PC-3 (cell line): ENCODE measurements at regions not wholly inside any gene's neighbourhood (a gene's known extent, or its start where the extent isn't known, plus 50 kb on each side); places are given as distances from the start of the nearest gene placed in this dataset.

Source experiments
- ATAC-seq: fragments of 200-7000 bp; cut with Tn5 transposase; 2 replicates; pipeline ENCODE4 v1.9.1; 2020; ENCODE audit warnings: mild to moderate bottlenecking, moderate library complexity
- BruUV-seq: library from RNA; stranded (reverse); fragments of 400-500 nt; replicated peaks from 2 replicates; lab custom pipeline; 2021; lab: Mats Ljungman, UMichigan
- CTCF ChIA-PET: fragments of 300-600 bp; sonication (Branson Sonifier 250); formaldehyde crosslinking; loops from one replicate; lab custom pipeline; 2022; ENCODE audit warnings: antibody characterized with exemption; lab: Charles Lee
- POLR2A ChIA-PET: fragments of 300-600 bp; sonication (Branson Sonifier 250); formaldehyde crosslinking; loops from one replicate; lab custom pipeline; 2022; ENCODE audit warnings: antibody characterized with exemption; ENCODE audit not compliant: unreplicated experiment; lab: Charles Lee
- DNase-seq: peaks from one replicate; pipeline ENCODE4 v3.0.0-alpha.2; 2015
- H2AFZ ChIP-seq: fragments of 300-600 bp; sonication (generic); 2 replicates; pipeline ENCODE4 v1.6.0; 2016; ENCODE audit warnings: antibody characterized with exemption, low read length
- H3F3A ChIP-seq: fragments of 300-600 bp; sonication (generic); one replicate; pipeline ENCODE4 v1.6.0; 2017; ENCODE audit warnings: antibody characterized with exemption, low read length, control low read depth, mild to moderate bottlenecking; ENCODE audit not compliant: unreplicated experiment
- H3K27ac ChIP-seq: fragments of 300-600 bp; sonication (generic); 2 replicates; pipeline ENCODE4 v1.5.1; 2016; ENCODE audit warnings: mild to moderate bottlenecking, low read length
- H3K27me3 ChIP-seq: fragments of 300-600 bp; sonication (generic); 2 replicates; pipeline ENCODE4 v1.6.1; 2016; ENCODE audit warnings: low read length, mixed read lengths
- H3K36me3 ChIP-seq: fragments of 300-600 bp; sonication (generic); 2 replicates; pipeline ENCODE4 v1.6.1; 2016; ENCODE audit warnings: low read depth, mixed run types, low read length, mixed read lengths
- H3K4me1 ChIP-seq: fragments of 300-600 bp; sonication (generic); 2 replicates; pipeline ENCODE4 v1.5.1; 2016; ENCODE audit warnings: low read length; ENCODE audit not compliant: insufficient read depth
- H3K4me2 ChIP-seq: fragments of 300-600 bp; sonication (generic); 2 replicates; pipeline ENCODE4 v1.6.0; 2016; ENCODE audit warnings: low read length
- H3K4me3 ChIP-seq: fragments of 300-600 bp; sonication (generic); 2 replicates; pipeline ENCODE4 v1.5.1; 2016; ENCODE audit warnings: mild to moderate bottlenecking, low read length, mixed read lengths
- H3K79me2 ChIP-seq: fragments of 300-600 bp; sonication (generic); 2 replicates; pipeline ENCODE4 v1.6.1; 2017; ENCODE audit warnings: low read length, mixed read lengths
- H3K9ac ChIP-seq: fragments of 300-600 bp; sonication (generic); 2 replicates; pipeline ENCODE4 v1.6.0; 2016; ENCODE audit warnings: mild to moderate bottlenecking, low read length
- H3K9me2 ChIP-seq: fragments of 300-600 bp; sonication (generic); replicated peaks from 2 replicates; pipeline ENCODE4 v1.6.1; 2016; ENCODE audit warnings: mixed run types, low read length, mixed read lengths
- H3K9me3 ChIP-seq: fragments of 300-600 bp; sonication (generic); 2 replicates; pipeline ENCODE4 v1.6.1; 2016; ENCODE audit warnings: low read length, mixed read lengths
- H4K20me1 ChIP-seq: fragments of 300-600 bp; sonication (generic); 2 replicates; pipeline ENCODE4 v1.6.1; 2016; ENCODE audit warnings: low read length, mixed read lengths
- CTCF ChIP-seq: fragments of 300-600 bp; sonication (generic); conservative IDR thresholded peaks from 2 replicates; pipeline ENCODE4 v1.5.1; 2017; ENCODE audit warnings: antibody characterized with exemption, low read depth, mild to moderate bottlenecking, low read length
- EZH2 ChIP-seq: fragments of 300-600 bp; sonication (generic); IDR thresholded peaks from one replicate; pipeline ENCODE4 v1.6.1; 2017; ENCODE audit warnings: antibody characterized with exemption, mild to moderate bottlenecking, low read length; ENCODE audit not compliant: unreplicated experiment
- EZH2phosphoT487 ChIP-seq: fragments of 300-600 bp; sonication (generic); IDR thresholded peaks from 2 replicates; pipeline ENCODE4 v1.6.1; 2018; ENCODE audit warnings: mild to moderate bottlenecking, antibody characterized with exemption, low read length, borderline replicate concordance
- intact Hi-C: fragments of 100-400 bp; cut with micrococcal nuclease; formaldehyde crosslinking; loops from 2 replicates; pipeline ENCODE4 v1.9.0; 2023

- intact Hi-C loops, result no loop called here
These were observed 1085.4 kb upstream of the NRXN1 start for GRCh38 chr2:52117299-52117698.

DNA sequence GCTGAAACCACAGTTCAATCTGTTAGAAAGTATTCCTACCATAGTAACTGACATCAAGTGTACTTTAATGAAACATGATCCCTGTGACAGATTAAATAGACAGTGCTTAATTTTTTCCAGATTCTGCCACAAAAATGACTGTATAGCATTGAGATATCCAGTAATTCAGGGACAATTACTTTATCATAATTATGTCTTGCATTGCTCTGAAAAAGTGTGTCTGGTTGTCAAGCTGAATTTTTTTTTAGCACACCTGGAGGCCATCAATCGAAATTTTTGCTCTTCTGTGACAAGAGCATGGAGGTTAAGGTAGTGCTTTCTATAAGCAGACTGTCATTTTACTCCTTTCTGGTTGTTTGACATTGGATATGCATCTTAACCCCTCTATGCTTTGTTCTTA lies 1083.8 kb upstream of the NRXN1 start:
- Histone ChIP-seq H2AFZ (no peak overlapping the region), H3K79me2 (no peaks in the 10 kb centered on the region), H3K4me1 (peaks cover 12% of the 10 kb centered on the region; the same call in 1 of the 2 replicates), H3K36me3 (no peaks in the 10 kb centered on the region), H3K4me3 (no peak overlapping the region), H3K9ac (no peak overlapping the region), H3K9me2 (no peaks in the 10 kb centered on the region), H3K9me3 (no peaks in the 10 kb centered on the region), H4K20me1 (no peaks in the 10 kb centered on the region), H3K27me3 (no peaks in the 10 kb centered on the region), H3K27ac (no peak overlapping the region), H3F3A (no peaks in the 10 kb centered on the region), H3K4me2 (no peak overlapping the region)
- no TSS peak for BruUV-seq
- DNase-seq (no peak), ATAC-seq (no peak)
- TF ChIP-seq EZH2 (no peak), CTCF (no peak), EZH2phosphoT487 (no peak)
- POLR2A ChIA-PET, result no interaction called here
- CTCF ChIA-PET, result no interaction called here
- intact Hi-C loops, result no loop called here

More at GRCh38 chr2:52117299-52117698, 1085.4 kb upstream of the NRXN1 start:
- Histone ChIP-seq H3K4me1 (peaks cover 12% of the 10 kb centered on the region; the same call in 1 of the 2 replicates), H4K20me1 (no peaks in the 10 kb centered on the region), H3K4me3 (no peak overlapping the region), H3K9ac (no peak overlapping the region), H3K9me2 (no peaks in the 10 kb centered on the region), H3K27ac (no peak overlapping the region), H3K79me2 (no peaks in the 10 kb centered on the region), H3K9me3 (no peaks in the 10 kb centered on the region), H3K4me2 (no peak overlapping the region), H3F3A (no peaks in the 10 kb centered on the region), H3K36me3 (no peaks in the 10 kb centered on the region), H3K27me3 (no peaks in the 10 kb centered on the region), H2AFZ (no peak overlapping the region)
- ChIA-PET CTCF (no interaction called here), POLR2A (no interaction called here)
- TF ChIP-seq CTCF, result no peak
- TF ChIP-seq EZH2phosphoT487, result no peak
- TF ChIP-seq EZH2, result no peak
- ATAC-seq (0 out of 2 replicates have a peak, but pooled peaks have one; percentile 30), DNase-seq (peak; percentile 51)
- BruUV-seq, result no TSS peak

- Histone ChIP-seq H4K20me1 (no peaks in the 10 kb centered on the region), H3K9me3 (no peaks in the 10 kb centered on the region), H3K4me1 (peaks cover 12% of the 10 kb centered on the region; the same call in 1 of the 2 replicates), H2AFZ (no peak overlapping the region), H3K4me3 (no peak overlapping the region), H3K36me3 (no peaks in the 10 kb centered on the region), H3K9me2 (no peaks in the 10 kb centered on the region), H3K27ac (no peak overlapping the region), H3K27me3 (no peaks in the 10 kb centered on the region), H3K79me2 (no peaks in the 10 kb centered on the region), H3F3A (no peaks in the 10 kb centered on the region), H3K9ac (no peak overlapping the region), H3K4me2 (no peak overlapping the region)
- ChIA-PET CTCF (interaction anchor here (0.6 kb wide), 1 partner anchor 79 kb away, joined by 5 read pairs; no protein-coding TSS in a partner anchor), POLR2A (no interaction called here)
- intact Hi-C loops, result loop anchor here (5.0 kb wide), 1 partner anchor 116 kb away; no protein-coding TSS in a partner anchor
- ATAC-seq, result peak; percentile 70
- no TSS peak for BruUV-seq
- peak; percentile 78 for DNase-seq
- TF ChIP-seq CTCF (no peak), EZH2phosphoT487 (no peak), EZH2 (no peak)
These were observed 1081.4 kb upstream of the NRXN1 start for GRCh38 chr2:52113338-52113737.
